Activated naive CD8-positive, alpha-beta T cell (primary cell): ENCODE measurements at regions not wholly inside any gene's neighbourhood (a gene's known extent, or its start where the extent isn't known, plus 50 kb on each side); places are given as distances from the start of the nearest gene placed in this dataset.

Source experiments
- H3K27ac Mint-ChIP-seq: one replicate; pipeline ENCODE4 v1.8.0; 2021; ENCODE audit warnings: mixed read lengths
- H3K27me3 Mint-ChIP-seq: one replicate; pipeline ENCODE4 v1.8.0; 2021; ENCODE audit warnings: mixed read lengths
- H3K36me3 Mint-ChIP-seq: one replicate; pipeline ENCODE4 v1.8.0; 2021; ENCODE audit warnings: mixed read lengths
- H3K4me1 Mint-ChIP-seq: one replicate; pipeline ENCODE4 v1.8.0; 2021; ENCODE audit warnings: low read depth, mixed read lengths
- H3K4me3 Mint-ChIP-seq: one replicate; pipeline ENCODE4 v1.8.0; 2021; ENCODE audit warnings: mild to moderate bottlenecking, mixed read lengths
- H3K9me3 Mint-ChIP-seq: one replicate; pipeline ENCODE4 v1.8.0; 2021; ENCODE audit warnings: low read depth, mixed read lengths

- Mint-ChIP-seq H3K9me3 (no peaks in the 10 kb centered on the region), H3K27me3 (no peaks in the 10 kb centered on the region), H3K36me3 (no peaks in the 10 kb centered on the region), H3K4me3 (no peak overlapping the region), H3K4me1 (peaks cover 25% of the 10 kb centered on the region), H3K27ac (no peak overlapping the region)
Observed at GRCh38 chr12:123085730-123086487, 65.0 kb downstream of the PITPNM2 start.

DNA sequence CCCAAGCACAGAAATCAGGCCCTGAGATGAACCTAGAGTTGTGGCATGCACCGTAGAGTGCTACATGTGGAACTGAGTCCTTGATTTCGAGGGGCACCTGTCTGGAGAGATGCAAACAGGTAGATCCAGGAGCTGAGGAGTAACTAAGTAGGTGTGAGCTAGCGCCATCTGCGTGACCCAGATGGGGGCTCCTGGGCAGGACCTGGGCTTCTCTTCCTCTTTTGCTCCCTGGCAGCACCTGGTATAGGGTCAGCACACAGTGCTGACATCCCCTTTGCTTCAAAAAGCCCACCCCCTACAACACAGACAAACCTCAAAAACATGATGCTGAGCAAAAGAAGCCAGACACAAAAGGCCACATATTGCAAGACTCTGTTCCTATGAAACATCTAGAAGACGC is 65.8 kb downstream of the PITPNM2 start:
- Mint-ChIP-seq H3K4me3 (no peak overlapping the region), H3K4me1 (peaks cover 25% of the 10 kb centered on the region), H3K9me3 (no peaks in the 10 kb centered on the region), H3K36me3 (no peaks in the 10 kb centered on the region), H3K27ac (no peak overlapping the region), H3K27me3 (no peaks in the 10 kb centered on the region)

DNA sequence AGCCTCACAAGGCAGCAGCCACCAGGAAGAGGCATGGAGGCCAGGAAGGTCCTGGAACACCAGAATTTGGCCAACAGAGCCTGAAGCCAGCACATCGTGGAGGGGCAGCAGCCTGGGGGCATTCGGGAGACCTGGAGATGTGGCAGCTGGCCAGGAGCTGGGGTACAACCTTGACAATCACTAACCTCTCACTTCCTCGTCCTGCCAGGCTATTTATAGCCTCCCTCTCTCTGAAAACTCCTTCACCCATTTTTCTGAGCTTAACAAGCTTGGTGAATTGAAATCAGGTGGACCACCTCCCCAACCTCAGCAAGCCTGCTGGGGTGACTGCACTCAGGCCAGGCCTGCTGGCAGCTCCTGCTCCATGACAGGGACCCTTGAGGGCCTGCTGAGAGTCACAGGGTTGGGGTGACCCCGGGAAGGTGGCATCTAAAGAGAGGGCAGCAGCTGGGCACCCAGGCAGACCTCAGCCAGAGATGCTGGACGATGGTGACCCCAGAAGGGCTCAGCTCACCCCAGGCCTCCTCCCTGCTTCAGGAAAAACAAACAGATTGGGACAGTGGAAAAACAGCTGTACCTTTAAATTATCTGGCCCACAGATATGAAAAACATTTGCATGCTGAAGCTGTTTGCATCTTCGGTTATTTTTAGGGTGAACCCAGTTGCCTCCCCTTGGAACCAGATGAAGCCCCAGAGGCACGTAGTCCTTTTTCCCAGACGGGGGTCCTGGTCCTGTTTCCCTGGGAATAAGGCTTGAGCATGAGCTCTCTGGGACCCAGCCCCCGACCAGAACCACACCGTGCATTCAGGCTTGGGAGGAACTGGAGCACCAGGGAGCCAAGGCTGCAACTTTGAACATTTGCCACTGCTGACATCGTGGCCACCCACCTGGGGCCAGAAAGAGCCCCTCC is 67.0 kb downstream of the PITPNM2 start:
- Mint-ChIP-seq H3K27me3 (no peaks in the 10 kb centered on the region), H3K27ac (no peak overlapping the region), H3K4me1 (peaks cover 21% of the 10 kb centered on the region), H3K36me3 (no peaks in the 10 kb centered on the region), H3K4me3 (no peak overlapping the region), H3K9me3 (no peaks in the 10 kb centered on the region)

GRCh38 chr12:123080634-123081033 is 70.3 kb downstream of the PITPNM2 start:
- no peaks in the 10 kb centered on the region for H3K9me3 Mint-ChIP-seq
- no peaks in the 10 kb centered on the region for H3K27me3 Mint-ChIP-seq
- H3K4me1 Mint-ChIP-seq: peaks cover 33% of the 10 kb centered on the region
- no peaks in the 10 kb centered on the region for H3K36me3 Mint-ChIP-seq
- no peak overlapping the region for H3K4me3 Mint-ChIP-seq
- no peak overlapping the region for H3K27ac Mint-ChIP-seq

DNA sequence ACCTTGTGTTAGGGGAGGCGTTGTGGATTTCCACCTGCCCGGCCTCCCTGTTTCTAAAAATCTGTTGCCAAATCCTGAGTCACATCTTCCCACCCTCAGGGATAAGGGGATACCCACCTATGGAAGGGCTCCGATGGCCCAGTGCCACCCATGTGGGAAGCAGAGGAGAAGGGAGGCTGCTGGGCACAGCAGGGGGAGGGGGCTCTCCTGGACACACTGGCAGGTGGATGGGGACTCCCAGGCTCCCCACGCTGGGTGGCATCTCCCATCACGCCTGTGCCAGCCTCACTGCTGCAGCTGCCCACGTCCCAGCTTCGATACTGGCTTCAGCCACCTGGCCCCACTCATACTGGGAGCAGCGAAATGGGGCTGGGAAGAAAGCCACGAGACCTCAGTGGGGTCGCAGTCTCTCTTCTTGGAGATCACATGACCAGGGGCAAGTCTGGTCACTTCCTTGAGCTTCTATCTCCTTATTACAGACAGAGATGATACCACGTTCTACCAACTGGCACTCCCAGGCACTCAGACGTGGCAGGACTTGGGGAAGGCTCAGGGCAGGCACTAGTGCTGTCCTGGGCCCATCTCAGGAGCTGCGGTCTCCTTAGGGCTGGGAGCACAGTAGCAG is 72.2 kb downstream of the PITPNM2 start:
- Mint-ChIP-seq H3K4me3 (no peak overlapping the region), H3K27me3 (no peaks in the 10 kb centered on the region), H3K27ac (peak overlapping the region; percentile 68), H3K36me3 (no peaks in the 10 kb centered on the region), H3K4me1 (peaks cover 44% of the 10 kb centered on the region), H3K9me3 (no peaks in the 10 kb centered on the region)

DNA sequence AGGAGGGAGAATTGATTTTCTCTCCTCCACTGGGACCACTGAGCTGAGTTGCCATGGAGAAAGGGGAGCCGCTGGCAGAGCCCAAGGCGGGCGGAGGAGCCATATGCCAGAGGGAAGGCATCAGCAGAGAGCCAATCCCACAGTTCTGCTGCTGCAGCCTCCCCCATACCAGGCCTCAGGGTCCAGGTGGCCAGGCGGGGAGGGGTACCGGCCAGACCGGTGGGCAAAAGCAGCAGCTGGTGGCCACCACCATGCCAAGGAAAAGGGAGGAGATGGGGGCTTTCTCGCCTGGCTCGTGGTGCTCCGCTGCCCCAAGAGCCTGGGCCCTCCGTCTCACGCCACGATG is 72.8 kb downstream of the PITPNM2 start:
- Mint-ChIP-seq H3K27ac (no peak overlapping the region), H3K4me1 (peaks cover 49% of the 10 kb centered on the region), H3K9me3 (no peaks in the 10 kb centered on the region), H3K4me3 (no peak overlapping the region), H3K36me3 (peaks cover 2% of the 10 kb centered on the region), H3K27me3 (no peaks in the 10 kb centered on the region)

- Mint-ChIP-seq H3K27me3 (no peaks in the 10 kb centered on the region), H3K9me3 (no peaks in the 10 kb centered on the region), H3K36me3 (peaks cover 3% of the 10 kb centered on the region), H3K27ac (peak overlapping the region; percentile 95), H3K4me3 (peak overlapping the region; percentile 89), H3K4me1 (peaks cover 49% of the 10 kb centered on the region)
Observed at GRCh38 chr12:123077298-123078119, 73.4 kb downstream of the PITPNM2 start.

- H3K36me3 Mint-ChIP-seq: peaks cover 3% of the 10 kb centered on the region
- H3K27ac Mint-ChIP-seq: peak overlapping the region; percentile 95
- H3K27me3 Mint-ChIP-seq: no peaks in the 10 kb centered on the region
- H3K4me1 Mint-ChIP-seq: peaks cover 50% of the 10 kb centered on the region
- no peaks in the 10 kb centered on the region for H3K9me3 Mint-ChIP-seq
- peak overlapping the region; percentile 89 for H3K4me3 Mint-ChIP-seq
Observed at GRCh38 chr12:123076604-123077297, 74.1 kb downstream of the PITPNM2 start.

DNA sequence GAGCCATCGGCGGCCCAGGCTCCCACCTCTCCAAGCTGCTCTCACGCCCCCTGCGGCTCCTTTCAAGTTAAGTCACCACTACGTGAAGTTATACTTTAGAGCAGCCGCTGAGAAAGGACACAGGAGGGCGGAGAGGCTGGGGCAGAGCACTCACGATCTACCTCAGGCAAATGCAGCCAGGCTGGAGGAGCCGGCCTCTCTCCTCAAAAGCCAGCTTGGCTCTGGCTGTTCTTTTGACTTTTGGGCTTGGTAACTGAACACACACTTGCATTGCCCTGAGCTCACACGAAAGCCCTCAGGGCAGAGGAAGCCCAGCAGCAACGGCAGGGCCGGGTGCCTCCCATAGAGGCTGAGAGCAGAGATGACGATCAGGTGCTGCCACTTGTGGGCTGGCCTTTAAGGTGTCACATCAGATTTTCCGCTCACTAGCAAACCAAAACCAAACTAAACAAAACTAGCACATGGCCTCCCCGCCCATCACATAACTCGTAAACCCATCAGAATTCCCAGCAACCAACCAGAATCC is 75.2 kb downstream of the PITPNM2 start:
- Mint-ChIP-seq H3K9me3 (no peaks in the 10 kb centered on the region), H3K4me3 (peak overlapping the region; percentile 89), H3K36me3 (peaks cover 3% of the 10 kb centered on the region), H3K27me3 (no peaks in the 10 kb centered on the region), H3K4me1 (peaks cover 52% of the 10 kb centered on the region), H3K27ac (peak overlapping the region; percentile 95)

GRCh38 chr12:123075087-123075645 is 75.7 kb downstream of the PITPNM2 start:
- H3K36me3 Mint-ChIP-seq: peaks cover 3% of the 10 kb centered on the region
- H3K9me3 Mint-ChIP-seq: no peaks in the 10 kb centered on the region
- peaks cover 52% of the 10 kb centered on the region for H3K4me1 Mint-ChIP-seq

DNA sequence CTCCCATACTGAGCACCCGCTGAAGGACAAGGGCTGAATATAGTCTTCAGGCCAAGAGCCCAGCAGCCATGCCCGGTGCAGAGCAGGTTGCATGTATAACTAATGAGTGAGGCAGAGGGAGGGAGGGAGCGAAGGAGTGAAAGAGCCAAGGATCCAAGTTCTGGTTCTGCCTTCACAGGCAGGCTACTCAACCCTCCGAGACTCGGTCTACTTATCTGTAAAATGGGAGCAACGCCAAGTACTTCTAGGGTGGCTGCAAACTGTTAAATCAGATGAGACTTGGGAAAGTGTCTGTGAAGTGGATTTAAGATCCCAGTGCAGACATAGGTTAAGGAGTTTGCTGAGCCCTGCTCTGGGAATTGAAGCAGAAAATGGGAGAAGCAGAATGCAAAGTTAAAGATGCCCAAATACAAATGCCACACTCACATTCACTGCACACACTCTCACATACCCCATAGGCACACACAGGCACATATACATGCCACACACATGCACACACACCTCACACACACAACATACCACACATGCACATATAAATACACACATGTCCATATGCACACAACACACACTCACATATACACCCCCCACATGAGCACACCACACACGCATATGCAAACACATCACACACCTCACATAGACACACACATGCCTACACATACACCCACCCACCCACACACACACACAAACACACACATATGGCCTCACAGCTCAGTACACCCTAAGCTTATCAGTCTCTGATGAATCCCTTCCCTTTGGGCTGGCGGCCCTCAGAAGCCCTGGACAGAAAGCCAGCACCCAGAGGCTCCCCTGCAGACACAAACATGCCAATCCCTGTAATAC is 76.7 kb downstream of the PITPNM2 start:
- Mint-ChIP-seq H3K27me3 (no peaks in the 10 kb centered on the region), H3K4me1 (peaks cover 51% of the 10 kb centered on the region), H3K4me3 (peak overlapping the region; percentile 89), H3K9me3 (no peaks in the 10 kb centered on the region), H3K36me3 (peaks cover 3% of the 10 kb centered on the region), H3K27ac (peak overlapping the region; percentile 95)

More at GRCh38 chr12:123075087-123075645, 75.7 kb downstream of the PITPNM2 start:
- H3K27ac Mint-ChIP-seq: peak overlapping the region; percentile 95
- H3K4me3 Mint-ChIP-seq: peak overlapping the region; percentile 89
- no peaks in the 10 kb centered on the region for H3K27me3 Mint-ChIP-seq

- H3K4me1 Mint-ChIP-seq: peaks cover 51% of the 10 kb centered on the region
- H3K9me3 Mint-ChIP-seq: no peaks in the 10 kb centered on the region
- peaks cover 3% of the 10 kb centered on the region for H3K36me3 Mint-ChIP-seq
- no peak overlapping the region for H3K4me3 Mint-ChIP-seq
- H3K27me3 Mint-ChIP-seq: no peaks in the 10 kb centered on the region
- H3K27ac Mint-ChIP-seq: peak overlapping the region; percentile 64
Observed at GRCh38 chr12:123073292-123073691, 77.6 kb downstream of the PITPNM2 start.

DNA sequence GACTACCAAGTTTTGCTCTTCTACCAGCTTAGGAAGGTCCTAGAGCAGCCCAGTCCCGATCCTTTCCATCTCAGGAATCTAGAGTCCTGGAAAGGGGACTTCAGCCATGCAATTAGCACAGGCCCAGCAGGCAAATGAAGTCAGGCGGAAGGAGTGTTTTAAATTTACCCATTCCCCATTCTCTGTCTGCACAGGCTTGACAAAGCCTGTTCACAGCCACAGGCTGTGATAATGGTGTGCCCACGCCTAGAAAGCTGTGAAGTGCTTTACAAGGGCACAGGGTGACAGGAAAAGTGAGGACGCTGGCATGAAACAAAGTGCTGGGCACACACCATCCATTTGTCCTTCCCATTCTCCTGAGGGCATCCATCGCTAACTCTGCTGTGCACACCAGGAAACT is 79.0 kb downstream of the PITPNM2 start:
- H3K36me3 Mint-ChIP-seq: peaks cover 3% of the 10 kb centered on the region
- H3K27ac Mint-ChIP-seq: no peak overlapping the region
- H3K9me3 Mint-ChIP-seq: no peaks in the 10 kb centered on the region
- H3K4me1 Mint-ChIP-seq: peaks cover 49% of the 10 kb centered on the region
- H3K4me3 Mint-ChIP-seq: peak overlapping the region; percentile 12
- no peaks in the 10 kb centered on the region for H3K27me3 Mint-ChIP-seq
